ENCODE measurements at regions not wholly inside any gene's neighbourhood (a gene's known extent, or its start where the extent isn't known, plus 50 kb on each side); places are given as distances from the start of the nearest gene placed in this dataset.

DNA sequence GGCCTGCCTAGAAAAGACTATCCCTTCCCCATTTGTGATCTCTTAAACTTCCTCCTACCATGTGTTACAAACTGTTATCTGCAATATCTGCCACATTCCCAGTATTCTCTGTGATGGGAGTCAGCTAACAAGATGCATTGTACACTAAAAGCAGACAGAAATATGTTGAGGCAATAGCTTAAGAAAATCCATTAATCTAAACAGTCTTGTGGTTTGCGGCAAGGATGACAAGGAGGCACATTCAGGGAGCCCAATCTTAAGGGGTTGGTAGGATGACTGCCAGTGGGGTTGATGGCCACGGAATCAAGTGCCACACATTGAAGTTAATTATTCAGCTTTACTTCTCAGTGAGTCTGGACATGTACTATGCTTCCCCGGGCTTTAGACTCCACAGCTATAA lies 775.5 kb upstream of the AMELY start:
- no peak for TF ChIP-seq POLR2A (IDR thresholded peaks at IDR 0.05; ENCODE audit: low read length)
- TF ChIP-seq GATA1 (IDR thresholded peaks at IDR 0.05; ENCODE audit: low read depth, low read length): no peak

Measured in erythroblast (primary cell).